ENCODE measurements at regions not wholly inside any gene's neighbourhood (a gene's known extent, or its start where the extent isn't known, plus 50 kb on each side); places are given as distances from the start of the nearest gene placed in this dataset.

GRCh38 chr1:238568735-238569134, 678.0 kb upstream of the ZP4 start:
- no peak for DNase-seq (ENCODE audit: low spot score)

GRCh38 chr1:238562341-238562740, 671.6 kb upstream of the ZP4 start:
- DNase-seq (ENCODE audit: low spot score): no peak

GRCh38 chr1:238558746-238559145, 668.0 kb upstream of the ZP4 start:
- DNase-seq (ENCODE audit: low spot score): no peak

GRCh38 chr1:238558156-238558555, 667.4 kb upstream of the ZP4 start:
- no peak for DNase-seq (ENCODE audit: low spot score)

- DNase-seq (ENCODE audit: low spot score): no peak
These were observed 661.5 kb upstream of the ZP4 start for GRCh38 chr1:238552271-238552670.

GRCh38 chr1:238549137-238549536, 658.4 kb upstream of the ZP4 start:
- no peak for DNase-seq (ENCODE audit: low spot score)

GRCh38 chr1:238546118-238546517, 655.4 kb upstream of the ZP4 start:
- DNase-seq (ENCODE audit: low spot score): no peak

- no peak for DNase-seq (ENCODE audit: low spot score)
These were observed 646.9 kb upstream of the ZP4 start for GRCh38 chr1:238537641-238538040.

- no peak for DNase-seq (ENCODE audit: low spot score)
These were observed 639.6 kb upstream of the ZP4 start for GRCh38 chr1:238530209-238530851.

GRCh38 chr1:238517711-238518110, 627.0 kb upstream of the ZP4 start:
- DNase-seq (ENCODE audit: low spot score): no peak

- no peak for DNase-seq (ENCODE audit: low spot score)
These were observed 610.6 kb upstream of the ZP4 start for GRCh38 chr1:238501290-238501689.

- DNase-seq (ENCODE audit: low spot score): no peak
These were observed 608.3 kb upstream of the ZP4 start for GRCh38 chr1:238499021-238499420.

GRCh38 chr1:238492271-238492670, 601.5 kb upstream of the ZP4 start:
- no peak for DNase-seq (ENCODE audit: low spot score)

- DNase-seq (ENCODE audit: low spot score): no peak
These were observed 600.5 kb upstream of the ZP4 start for GRCh38 chr1:238491265-238491664.

GRCh38 chr1:238489006-238489405, 598.3 kb upstream of the ZP4 start:
- DNase-seq (ENCODE audit: low spot score): no peak

GRCh38 chr1:238488401-238488800, 597.7 kb upstream of the ZP4 start:
- no peak for DNase-seq (ENCODE audit: low spot score)

- no peak for DNase-seq (ENCODE audit: low spot score)
These were observed 597.2 kb upstream of the ZP4 start for GRCh38 chr1:238487931-238488330.

GRCh38 chr1:238485912-238486209, 595.1 kb upstream of the ZP4 start:
- no peak for DNase-seq (ENCODE audit: low spot score)

GRCh38 chr1:238485057-238485911, 594.6 kb upstream of the ZP4 start:
- DNase-seq (ENCODE audit: low spot score): no peak

GRCh38 chr1:238484121-238484520, 593.4 kb upstream of the ZP4 start:
- no peak for DNase-seq (ENCODE audit: low spot score)

- no peak for DNase-seq (ENCODE audit: low spot score)
These were observed 586.1 kb upstream of the ZP4 start for GRCh38 chr1:238476841-238477240.

GRCh38 chr1:238475712-238476111, 585.0 kb upstream of the ZP4 start:
- DNase-seq (ENCODE audit: low spot score): no peak

- DNase-seq (ENCODE audit: low spot score): peak; percentile 5
These were observed 583.5 kb upstream of the ZP4 start for GRCh38 chr1:238474263-238474662.

Data from SK-N-DZ (cell line).